ENCODE measurements at regions not wholly inside any gene's neighbourhood (a gene's known extent, or its start where the extent isn't known, plus 50 kb on each side); places are given as distances from the start of the nearest gene placed in this dataset.

DNA sequence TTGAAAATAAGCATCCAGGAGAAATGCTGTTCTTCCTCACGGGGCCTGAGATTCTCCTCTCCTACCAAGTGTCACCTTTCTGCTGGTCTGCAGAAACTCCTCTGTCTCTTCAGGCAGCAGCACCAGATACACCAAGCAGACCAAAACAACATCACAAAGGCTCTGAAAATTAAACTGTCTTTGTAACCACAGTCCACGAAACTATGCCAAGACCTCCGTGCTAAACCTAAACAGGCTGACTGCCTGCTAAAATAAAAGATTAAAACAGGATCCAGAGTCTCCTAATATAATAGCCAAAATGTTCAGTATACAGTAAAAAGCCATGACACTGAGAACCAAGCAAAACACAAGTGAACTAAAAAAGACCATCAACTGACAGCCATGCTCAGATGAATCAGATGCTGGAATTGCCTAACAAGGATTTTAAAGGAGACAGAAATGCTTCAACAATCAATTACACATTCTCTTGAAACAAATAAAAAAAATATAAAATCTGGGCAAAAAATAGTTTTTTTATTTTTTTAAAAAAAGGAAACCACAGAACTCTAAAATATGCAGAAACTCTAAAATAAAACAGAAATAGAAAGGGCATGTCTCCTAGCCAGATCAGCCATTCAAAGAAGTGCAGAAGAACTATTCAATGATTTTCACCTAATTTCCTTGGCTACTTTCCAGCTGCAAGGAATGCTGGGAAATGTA, 50.3 kb upstream of the TOX3 start (continued):
- TF ChIP-seq CHD4 (IDR thresholded peaks at IDR 0.05; ENCODE audit: borderline replicate concordance, low read length) (peak; percentile 84; the same call in 1 of the 2 replicates), NBN (conservative IDR thresholded peaks at IDR 0.05) (no peak)
